Stimulated activated CD4-positive, alpha-beta T cell treated with anti-CD3 and anti-CD28 coated beads, TNF-alpha, amount 100 ng/mL, for 4 hours (primary cell): ENCODE measurements at regions not wholly inside any gene's neighbourhood (a gene's known extent, or its start where the extent isn't known, plus 50 kb on each side); places are given as distances from the start of the nearest gene placed in this dataset.
"Not testable (repeated sequence)": the region's sequence is repeated elsewhere in the genome, so short reads cannot be mapped to it uniquely, and the experiment has no call there.

Experiments
- DNase-seq, 3 experiments: peaks; one replicate each; pipeline ENCODE4 v3.0.0-alpha.2; 2020; ENCODE audit warnings: low read depth in 3 of 3

GRCh38 chr6:139964737-139965136 is 590.3 kb upstream of the CITED2 start:
- no peak for DNase-seq

- no peak for DNase-seq
These were observed 588.4 kb upstream of the CITED2 start for GRCh38 chr6:139962654-139963347.

DNA sequence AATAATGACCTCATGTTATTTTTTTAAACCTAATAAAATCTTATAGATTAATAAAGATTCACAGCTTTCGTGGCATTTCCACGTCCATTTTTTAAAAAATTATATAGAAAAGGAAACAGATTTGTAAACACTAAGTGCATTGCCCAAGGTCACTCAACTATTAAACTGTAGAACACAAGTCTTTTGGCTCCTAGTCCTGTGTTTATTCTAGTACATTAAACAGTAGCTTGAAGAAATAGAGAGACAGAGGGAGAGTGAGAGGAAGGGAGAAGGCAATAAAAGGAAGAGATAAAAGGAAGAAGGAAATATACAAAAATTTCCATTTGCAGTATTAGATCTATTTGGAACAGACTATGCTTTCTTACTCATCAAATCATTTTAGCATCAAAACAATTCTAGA is 586.7 kb upstream of the CITED2 start:
- no peak for DNase-seq

- DNase-seq: no peak
These were observed 586.2 kb upstream of the CITED2 start for GRCh38 chr6:139960671-139961070.

DNA sequence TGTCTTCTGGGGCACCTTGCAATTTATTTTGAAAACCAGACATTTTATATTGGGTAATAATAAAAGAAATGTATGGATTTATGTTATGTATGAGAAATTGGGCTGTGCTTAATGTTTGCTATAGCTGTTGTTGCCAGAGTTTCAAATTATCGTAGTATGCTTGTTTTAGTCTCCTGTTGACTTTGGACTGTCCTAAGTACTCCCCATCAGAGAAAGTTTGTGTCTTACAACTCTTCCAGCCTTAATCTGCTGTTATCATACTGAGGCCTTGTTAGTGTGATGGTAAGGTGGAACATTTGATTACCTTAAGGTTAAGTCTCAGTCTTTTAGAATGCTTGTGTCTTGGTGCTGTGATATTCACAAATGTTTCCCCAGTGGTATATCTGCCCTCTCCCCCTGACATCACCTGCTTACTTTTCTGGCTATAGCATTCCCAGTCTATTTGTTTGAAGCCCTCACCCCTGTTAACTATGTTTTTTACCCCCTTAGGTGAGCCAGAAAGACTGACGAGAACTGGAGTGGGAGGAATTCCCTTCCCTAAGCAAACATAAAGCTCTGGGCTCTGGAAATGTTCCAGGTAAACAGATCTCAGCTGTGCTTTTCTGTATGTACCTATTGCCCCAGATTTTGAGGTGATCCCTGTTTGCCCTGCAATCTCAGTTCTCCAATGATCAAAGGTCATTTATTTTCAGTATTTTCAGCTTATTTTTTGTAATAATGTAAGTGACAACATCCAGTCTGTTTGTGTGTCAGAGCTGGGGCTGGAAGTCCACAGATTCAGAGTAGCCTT is 581.1 kb upstream of the CITED2 start:
- DNase-seq: no peak

- no peak for DNase-seq
These were observed 580.1 kb upstream of the CITED2 start for GRCh38 chr6:139954463-139955071.

DNA sequence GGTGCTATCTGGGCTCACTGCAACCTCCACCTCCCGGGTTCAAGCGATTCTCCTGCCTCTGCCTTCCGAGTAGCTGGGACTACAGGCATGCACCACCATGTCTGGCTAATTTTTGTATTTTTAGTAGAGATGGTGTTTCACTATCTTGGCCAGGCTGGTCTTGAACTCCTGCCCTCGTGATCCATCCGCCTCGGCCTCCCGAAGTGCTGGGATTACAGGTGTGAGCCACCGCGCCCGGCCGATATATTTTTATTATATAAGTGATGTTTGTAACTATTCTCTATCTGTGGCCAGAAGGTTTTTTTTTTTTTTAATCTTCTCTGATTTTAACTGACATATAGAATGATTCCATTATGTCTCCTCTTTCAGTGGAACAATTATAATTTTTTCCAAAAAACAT is 579.3 kb upstream of the CITED2 start:
- DNase-seq: not testable (repeated sequence)

- no peak for DNase-seq
These were observed 576.7 kb upstream of the CITED2 start for GRCh38 chr6:139951172-139951571.

DNA sequence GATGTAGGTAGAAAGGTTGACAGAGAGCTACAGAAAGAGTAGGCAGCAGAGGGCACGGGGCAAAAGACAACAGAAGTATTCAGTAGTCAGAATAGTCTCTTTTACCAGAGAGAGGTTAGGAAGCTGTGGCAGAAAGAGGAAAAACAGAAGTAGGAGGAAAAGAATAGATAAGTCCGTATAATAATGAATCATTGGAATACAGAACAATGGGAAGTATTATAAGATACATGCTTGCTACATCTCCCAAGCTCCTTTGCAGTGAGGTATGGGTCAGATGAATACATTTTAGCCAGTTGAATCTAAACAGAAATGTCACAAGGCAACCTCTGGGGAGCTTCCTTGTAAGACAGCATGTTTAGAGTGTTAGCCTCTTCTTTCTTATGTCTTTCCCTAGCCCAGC is 570.5 kb upstream of the CITED2 start:
- DNase-seq: no peak

DNA sequence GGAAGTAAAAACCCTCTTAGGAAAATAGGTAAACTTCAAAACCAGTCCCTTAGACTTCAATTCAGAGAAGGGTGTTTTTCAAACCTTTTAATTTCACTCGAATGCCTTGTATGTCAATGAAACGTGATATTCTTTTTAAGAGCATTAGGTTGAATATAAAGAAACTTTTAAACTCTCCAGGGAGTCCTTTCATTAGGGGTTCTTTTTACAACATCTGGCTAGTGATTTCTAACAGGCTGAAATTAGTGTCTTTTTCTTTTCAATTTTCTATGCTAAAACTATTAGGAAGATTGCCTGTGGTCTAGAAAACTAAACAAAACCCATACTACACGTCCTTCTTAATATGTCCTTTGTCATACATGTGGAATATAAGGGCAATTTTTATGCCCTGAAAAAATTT is 569.7 kb upstream of the CITED2 start:
- no peak for DNase-seq

DNA sequence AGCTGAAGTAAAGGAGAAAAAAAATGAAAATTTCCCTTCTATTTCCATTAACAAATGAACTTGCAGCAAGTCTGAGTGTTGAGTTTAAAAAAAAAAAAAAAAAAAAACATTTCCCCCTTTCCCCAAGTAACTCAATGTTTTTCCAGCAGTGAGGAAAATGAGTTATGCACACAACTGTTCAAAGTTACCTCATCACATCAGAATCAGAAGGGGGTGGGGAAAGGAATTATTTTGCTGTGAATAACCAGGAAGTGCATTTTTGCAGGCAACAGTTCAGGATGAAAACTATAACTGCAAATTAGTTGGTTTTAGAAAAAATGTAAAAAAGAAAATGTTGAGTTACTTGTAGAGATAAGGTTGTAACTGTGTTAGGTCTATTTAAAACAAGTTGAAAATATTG is 568.9 kb upstream of the CITED2 start:
- DNase-seq: no peak

DNA sequence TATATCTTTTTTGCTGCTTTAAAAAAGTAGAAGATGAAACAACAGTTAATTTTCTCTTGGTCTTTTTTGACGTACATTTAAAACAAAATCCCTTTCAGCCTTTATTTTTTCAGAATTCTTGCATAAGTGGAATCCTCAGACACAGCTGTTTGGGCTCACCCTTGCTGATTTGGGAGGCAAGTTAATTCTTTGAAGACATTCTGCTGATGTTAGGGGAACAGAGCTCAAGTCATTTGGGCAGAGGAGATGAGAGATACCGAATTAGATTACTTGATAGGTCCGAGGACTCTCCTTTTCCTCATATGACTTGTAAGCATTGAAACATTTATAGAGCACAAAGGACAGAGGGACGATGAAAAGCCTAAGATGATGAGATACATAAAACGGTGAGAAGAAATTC is 567.9 kb upstream of the CITED2 start:
- no peak for DNase-seq

GRCh38 chr6:139941826-139942225 is 567.4 kb upstream of the CITED2 start:
- DNase-seq: no peak

GRCh38 chr6:139940741-139941729 is 566.6 kb upstream of the CITED2 start:
- no peak for DNase-seq

DNA sequence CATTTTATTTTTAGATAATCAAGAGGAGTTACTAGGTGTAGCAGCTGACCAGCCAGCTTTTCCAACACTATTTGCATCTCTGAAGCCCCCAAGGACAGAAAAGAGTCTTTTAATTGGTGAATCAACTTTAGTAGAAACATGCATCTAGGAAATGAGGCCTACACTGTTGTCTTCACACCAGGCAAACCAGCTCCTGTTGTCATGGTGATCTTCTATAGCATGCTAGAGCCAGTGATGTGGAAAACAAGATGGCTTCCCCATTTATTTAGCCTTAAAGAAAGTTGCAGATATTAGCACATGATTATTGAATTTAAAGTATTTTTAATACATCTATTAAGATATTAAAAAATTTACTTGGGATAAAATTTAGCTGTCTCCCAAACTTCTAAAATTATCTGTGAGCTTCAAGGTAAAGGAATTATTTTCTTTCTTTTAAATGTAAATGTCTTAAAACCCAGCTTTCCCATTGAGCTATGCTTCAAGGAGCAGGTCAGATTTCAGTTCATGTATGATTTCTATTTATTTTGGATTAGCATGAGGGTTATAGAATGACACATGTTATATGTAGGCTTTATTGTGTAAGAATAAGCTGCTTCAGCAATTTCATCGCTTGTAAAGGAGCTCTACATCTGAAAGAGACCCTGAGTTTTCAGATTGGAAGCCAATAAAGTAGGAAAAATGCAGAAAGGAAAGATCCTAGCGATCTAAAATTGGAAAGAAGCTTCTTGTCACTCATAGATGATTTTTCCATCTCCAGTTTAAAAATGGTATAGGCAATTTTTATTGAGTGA is 564.9 kb upstream of the CITED2 start:
- no peak for DNase-seq

DNA sequence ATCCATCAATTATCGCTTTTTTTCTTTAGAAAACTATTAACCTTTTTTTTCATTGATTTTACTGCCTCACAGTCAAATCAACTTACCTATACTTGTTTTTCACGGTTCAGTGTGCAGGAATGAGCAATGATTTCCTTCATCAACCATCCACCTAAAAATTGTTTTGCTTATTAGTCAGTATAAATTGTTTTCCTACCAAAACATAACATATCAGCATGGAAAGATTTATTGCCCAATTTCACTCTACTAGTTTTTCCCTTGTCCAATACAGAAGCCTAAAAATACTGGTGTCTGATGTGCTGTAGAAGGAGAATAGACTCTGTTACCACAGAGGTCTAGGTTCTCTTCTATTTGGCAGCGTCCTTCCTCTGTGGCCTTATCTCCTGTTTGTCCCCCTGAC is 558.2 kb upstream of the CITED2 start:
- no peak for DNase-seq

GRCh38 chr6:139931747-139932146 is 557.3 kb upstream of the CITED2 start:
- no peak for DNase-seq

GRCh38 chr6:139927742-139928305 is 553.4 kb upstream of the CITED2 start:
- no peak for DNase-seq

GRCh38 chr6:139927236-139927635 is 552.8 kb upstream of the CITED2 start:
- no peak for DNase-seq

- no peak for DNase-seq
These were observed 552.3 kb upstream of the CITED2 start for GRCh38 chr6:139926711-139927110.
